SK-N-SH (cell line): ENCODE measurements at regions not wholly inside any gene's neighbourhood (a gene's known extent, or its start where the extent isn't known, plus 50 kb on each side); places are given as distances from the start of the nearest gene placed in this dataset.

Experiments
- CTCF ChIP-seq: fragments of 200-600 bp; sonication (generic); IDR thresholded peaks from 2 replicates; pipeline ENCODE4 v1.6.1; 2017; ENCODE audit warnings: antibody characterized with exemption, mild to moderate bottlenecking, moderate library complexity
- EP300 ChIP-seq, 2 experiments: IDR thresholded peaks; 2 replicates each; pipeline versions ENCODE4 v1.4.0 to v1.6.1; 2012; ENCODE audit warnings: borderline replicate concordance in 1 of 2, low read depth in 1 of 2, low read length in 1 of 2
- EZH2phosphoT487 ChIP-seq: fragments of 200-600 bp; sonication (generic); IDR thresholded peaks from 2 replicates; pipeline ENCODE4 v1.6.1; 2017; ENCODE audit warnings: low read depth, mixed run types, mild to moderate bottlenecking, antibody characterized with exemption, moderate library complexity, borderline replicate concordance
- FOXJ3 ChIP-seq: sonication (generic); formaldehyde crosslinking; IDR thresholded peaks from 2 replicates; pipeline ENCODE4 v1.5.1; 2020; ENCODE audit warnings: mild to moderate bottlenecking, missing genetic modification reagents
- POLR2AphosphoS5 ChIP-seq: IDR thresholded peaks from 2 replicates; pipeline ENCODE4 v1.6.1; 2012; ENCODE audit warnings: low read depth, low read length
- SMC3 ChIP-seq: IDR thresholded peaks from 2 replicates; pipeline ENCODE4 v1.6.1; 2012; ENCODE audit warnings: low read depth, low read length, improper control_type of control experiment

DNA sequence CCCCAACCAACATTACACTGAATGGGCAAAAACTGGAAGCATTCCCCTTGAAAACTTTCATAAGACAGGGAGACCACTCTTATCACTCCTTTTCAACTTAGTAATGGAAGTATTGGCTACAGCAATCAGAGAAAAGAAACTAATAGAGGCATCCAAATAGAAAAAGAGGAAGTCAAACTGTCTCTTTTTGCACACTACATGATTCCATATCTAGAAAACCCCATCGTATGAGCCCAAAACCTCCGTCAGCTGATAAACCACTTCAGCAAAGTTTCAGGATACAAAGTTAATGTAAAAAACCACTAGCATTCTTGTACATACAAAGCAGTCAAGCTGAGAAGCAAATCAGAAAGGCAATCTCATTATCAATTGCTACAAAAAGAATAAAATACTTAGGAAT, 580.4 kb upstream of the PTCHD4 start:
- TF ChIP-seq POLR2AphosphoS5 (no peak), CTCF (no peak), FOXJ3 (no peak), EP300 (IDR thresholded peaks at IDR 0.05; ENCODE audit: borderline replicate concordance in 1 of 2, low read depth in 1 of 2, low read length in 1 of 2) (no peak), SMC3 (no peak), EZH2phosphoT487 (no peak)
